Activated CD4-positive, CD25-positive, alpha-beta regulatory T cell treated with anti-CD3 and anti-CD28 coated beads, Interleukin-2, amount 50 U/mL, for 24 hours (primary cell): ENCODE measurements at regions not wholly inside any gene's neighbourhood (a gene's known extent, or its start where the extent isn't known, plus 50 kb on each side); places are given as distances from the start of the nearest gene placed in this dataset.

Source experiments
- ATAC-seq, 2 donors: fragments of 150-1000 bp; cut with Tn5 transposase; one replicate each; pipeline ENCODE4 v1.10.0; 2021; ENCODE audit warnings: mild to moderate bottlenecking in 1 of 2, moderate library complexity in 1 of 2

DNA sequence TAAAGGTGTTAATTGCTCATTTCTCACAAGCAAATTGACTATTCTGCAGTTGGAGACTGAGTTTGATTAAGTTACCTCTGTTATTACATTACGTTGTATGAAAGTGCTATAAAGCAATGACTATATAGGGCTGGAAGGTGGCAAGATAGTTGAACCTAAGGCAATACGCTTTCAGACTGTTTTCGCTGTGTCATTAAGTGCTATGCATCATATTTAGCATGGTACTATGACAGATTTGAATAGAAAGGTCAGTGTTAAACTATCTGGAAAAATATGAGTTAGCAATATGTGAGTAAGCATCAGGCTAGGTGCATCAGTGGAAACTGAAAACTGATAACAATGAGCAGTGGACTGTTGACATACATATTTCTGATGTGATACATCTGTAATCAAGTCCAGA lies 206.0 kb upstream of the ARHGAP24 start:
- no peak for ATAC-seq

DNA sequence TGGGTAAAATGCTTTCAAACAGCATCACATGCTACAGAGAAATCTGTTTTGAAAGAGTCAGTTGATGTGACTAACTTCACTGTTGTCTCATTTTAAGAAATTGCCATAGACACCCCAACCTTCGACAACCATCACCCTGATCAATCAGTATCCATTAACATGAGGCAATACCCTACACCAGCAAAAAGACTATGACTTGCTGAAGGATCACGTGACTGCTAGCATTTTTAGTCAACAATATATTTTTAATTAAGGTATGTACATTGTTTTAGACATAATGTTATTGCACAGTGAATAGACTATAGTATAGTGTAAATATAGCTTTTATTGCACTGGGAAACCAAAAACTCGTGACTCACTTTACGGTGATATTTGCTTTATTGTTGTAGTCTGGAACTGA lies 200.0 kb upstream of the ARHGAP24 start:
- no peak for ATAC-seq

DNA sequence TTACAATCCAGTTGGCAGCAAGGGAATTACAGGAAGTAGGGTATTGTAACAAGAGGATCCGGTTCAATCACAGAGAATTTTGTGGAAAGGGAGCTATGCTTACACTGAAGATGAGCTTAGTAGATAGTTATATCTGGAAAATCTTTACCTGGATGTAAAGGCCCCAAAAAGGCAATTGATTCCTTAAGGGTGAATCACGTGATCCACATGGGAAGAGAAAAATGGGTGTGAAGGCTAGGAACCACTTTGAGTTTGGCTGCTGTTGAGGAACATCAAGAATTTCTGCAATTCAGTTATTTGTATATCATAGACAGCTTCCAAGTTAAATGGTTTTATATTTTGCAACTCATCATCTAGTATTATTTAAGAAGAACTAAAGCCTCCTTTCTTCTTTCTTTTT lies 194.0 kb upstream of the ARHGAP24 start:
- ATAC-seq, result no peak

DNA sequence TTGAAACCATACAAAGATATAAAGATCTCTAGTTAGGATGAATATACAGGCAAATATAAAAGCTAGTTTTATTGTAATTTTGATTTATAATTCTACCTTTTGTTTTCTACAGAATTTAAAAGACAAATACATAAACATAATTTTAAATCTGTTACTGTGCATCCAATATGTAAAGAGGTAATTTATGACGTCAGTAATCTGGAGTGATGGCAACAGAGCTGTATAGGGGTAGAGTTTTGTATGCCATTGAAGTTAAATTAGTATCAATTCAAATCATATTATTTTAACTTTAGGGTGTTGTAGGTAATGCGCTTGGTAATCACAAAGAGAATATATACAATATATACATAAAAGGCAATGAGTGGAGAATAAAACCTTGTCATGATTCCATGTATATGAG lies 183.7 kb upstream of the ARHGAP24 start:
- ATAC-seq, result no peak

DNA sequence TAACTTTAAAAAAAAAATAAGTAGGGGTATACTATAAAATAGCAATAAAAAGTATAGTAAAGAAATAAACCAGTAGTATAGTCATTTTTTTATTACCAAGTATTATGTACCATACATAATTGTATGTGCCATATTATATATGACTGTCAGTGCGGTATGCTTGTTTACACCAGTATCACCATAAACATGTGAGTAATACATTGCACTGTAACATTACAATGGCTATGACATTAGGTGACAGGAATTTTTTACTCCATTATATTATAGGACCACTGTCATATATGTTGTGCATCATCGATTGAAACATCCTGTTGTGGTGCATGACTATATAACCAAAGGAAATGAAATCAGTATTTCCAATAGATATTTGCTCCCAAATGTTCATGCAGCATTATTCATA lies 176.9 kb upstream of the ARHGAP24 start:
- no peak for ATAC-seq

DNA sequence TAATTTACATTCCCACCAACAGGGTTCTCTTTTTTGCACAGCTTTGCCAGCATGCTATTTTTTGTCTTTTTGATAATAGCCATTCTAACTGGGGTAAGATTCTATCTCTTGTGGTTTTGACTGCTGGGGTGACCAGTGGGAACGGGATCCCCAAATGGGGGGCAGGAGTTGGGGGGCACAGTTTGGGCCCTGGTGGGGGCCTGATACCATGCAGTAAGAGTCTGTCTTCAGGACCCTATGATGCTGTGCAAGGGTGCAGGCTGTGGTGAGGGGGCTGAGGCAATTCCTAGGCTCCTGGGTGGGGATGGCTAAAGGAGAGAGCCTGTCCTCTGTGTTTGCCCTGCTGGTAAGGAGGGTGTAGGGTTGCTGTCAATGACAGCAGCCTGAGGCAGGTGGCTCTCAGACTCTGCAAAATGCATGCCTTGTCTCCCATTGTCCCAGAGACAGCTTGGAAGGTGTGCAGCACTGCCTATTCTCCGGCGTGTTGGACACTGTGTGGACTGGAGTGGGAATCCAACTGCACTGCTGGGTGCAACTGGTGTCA lies 172.7 kb upstream of the ARHGAP24 start:
- ATAC-seq, result no peak

DNA sequence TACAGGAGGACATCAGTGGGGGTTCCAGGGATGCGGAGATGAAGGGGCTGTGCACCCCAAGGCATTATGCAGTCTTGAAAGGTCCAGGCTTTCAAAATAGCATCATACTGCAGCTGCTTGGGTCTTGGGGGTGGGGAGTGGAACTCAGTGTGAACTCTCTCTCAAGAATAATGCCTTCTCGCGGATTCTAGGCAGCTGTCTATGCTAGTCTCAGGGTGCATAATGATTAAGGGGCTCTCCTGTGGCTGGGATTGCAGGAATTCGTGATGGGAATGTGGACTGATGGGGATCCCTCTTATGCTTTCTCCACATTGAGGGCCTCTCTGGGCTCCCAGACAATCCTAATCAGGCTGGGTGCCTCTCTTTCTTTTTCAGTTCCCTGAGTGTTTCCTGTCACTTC lies 172.2 kb upstream of the ARHGAP24 start:
- ATAC-seq, result no peak

DNA sequence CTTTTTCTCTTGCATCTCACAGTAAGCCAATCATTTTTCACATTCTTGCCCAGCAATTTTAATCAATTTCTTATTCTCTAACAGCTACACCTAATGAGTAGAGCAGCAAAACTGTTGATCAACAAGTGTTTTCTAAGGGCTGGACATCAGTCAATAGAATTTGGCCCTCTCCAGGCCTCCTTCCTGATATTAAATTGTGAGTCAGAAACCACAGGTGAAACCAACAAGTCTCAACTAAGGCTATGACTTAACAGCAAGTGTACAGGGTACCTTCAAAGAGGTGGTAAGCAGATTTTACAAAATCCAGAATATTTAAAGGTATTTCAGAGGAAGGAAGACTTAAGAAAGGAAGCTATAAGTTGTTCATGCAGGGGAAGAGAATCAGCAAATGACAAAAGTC lies 156.5 kb upstream of the ARHGAP24 start:
- ATAC-seq, result no peak

DNA sequence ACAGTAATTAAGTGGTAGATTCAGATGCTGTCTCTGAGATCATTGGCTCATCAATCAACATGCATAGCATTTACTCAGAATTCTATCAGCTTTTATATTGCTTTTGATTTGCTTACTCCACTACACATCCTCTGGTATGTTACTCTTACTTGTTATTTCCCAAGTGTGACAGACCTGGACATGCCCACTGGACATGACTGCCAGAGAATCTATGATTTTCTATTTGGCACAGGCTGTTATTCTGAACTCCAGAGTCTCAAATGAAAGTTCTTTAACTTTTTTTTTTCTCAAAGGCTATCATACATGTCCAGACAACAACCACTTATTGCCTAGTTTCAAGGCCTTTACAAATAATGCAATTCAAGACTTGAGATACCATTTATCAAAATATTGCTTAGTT lies 116.1 kb upstream of the ARHGAP24 start:
- ATAC-seq, result no peak

DNA sequence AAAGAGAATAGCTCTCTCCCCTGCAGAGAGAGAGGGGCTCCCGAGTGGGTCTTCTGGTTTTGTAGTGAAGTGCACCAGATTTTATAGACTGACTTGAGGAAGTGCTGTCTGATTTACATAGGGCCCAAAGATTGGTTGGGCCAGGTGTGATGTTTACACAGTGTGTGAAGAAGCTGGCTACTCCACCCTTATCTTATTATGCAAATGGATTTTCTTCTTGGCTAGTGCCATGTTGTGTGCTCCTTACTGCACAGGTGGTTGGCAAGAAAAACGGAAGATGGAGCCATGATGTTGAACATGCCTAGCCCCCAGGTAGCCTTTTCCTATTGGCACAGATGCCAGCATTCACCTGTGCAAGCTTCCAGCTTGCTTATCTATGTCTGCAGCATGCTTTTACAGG lies 112.4 kb upstream of the ARHGAP24 start:
- ATAC-seq, result no peak

DNA sequence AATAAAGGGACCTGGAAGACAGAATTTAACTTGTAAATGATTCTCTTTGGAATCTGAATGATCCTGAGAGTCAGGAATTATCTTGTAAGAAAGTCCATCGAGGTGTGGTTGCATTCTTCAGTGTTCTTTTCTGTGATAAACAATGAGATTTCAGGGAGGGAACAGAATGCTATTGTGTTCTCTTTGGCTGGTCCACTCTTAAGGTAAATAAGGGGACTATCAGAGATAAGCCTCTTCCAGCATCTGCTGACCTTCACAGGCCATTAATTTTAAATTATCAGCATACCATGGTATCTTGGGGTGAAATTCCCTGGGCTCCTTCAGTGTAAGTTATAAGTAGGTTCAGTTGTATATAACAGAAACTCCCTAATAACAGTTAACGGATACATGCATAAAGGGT lies 107.1 kb upstream of the ARHGAP24 start:
- ATAC-seq, result no peak

DNA sequence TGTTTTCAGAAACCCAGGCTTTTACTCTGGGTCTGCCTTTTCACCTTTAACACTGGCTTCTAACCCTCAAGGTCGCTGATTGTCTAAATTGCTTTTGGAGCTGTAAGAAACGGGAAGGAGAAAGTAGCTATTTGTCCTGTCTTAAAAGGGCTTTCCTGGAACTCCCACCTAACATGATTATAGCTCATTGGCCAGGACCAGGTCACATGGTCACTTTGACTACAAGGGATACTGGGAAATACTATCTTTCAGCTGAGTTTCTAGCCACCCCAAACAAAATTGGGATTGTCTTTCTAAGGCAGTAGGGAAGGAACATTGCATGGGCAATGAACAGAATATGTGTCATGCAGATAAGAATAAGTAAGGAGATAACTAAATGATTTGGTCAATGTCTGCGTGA lies 106.7 kb upstream of the ARHGAP24 start:
- no peak for ATAC-seq

DNA sequence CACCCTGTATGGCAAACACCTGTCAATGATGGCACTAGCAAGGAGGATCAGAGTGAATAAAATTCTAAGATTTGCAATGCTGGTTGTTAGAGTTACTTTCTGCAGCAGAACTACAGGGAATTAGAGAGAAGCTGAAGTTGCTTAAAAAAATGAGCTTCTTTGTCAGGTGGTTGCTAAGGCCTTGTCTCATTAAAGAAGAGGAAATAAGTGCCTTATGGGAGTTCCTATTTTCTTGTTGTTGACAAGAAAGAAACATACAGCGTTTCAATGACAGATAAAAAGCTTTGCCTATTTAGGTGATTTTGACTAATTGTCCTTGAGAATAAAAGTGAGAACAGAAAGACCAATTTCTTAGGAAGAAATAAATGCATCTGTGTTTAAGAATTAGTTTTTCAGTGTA lies 106.0 kb upstream of the ARHGAP24 start:
- no peak for ATAC-seq

DNA sequence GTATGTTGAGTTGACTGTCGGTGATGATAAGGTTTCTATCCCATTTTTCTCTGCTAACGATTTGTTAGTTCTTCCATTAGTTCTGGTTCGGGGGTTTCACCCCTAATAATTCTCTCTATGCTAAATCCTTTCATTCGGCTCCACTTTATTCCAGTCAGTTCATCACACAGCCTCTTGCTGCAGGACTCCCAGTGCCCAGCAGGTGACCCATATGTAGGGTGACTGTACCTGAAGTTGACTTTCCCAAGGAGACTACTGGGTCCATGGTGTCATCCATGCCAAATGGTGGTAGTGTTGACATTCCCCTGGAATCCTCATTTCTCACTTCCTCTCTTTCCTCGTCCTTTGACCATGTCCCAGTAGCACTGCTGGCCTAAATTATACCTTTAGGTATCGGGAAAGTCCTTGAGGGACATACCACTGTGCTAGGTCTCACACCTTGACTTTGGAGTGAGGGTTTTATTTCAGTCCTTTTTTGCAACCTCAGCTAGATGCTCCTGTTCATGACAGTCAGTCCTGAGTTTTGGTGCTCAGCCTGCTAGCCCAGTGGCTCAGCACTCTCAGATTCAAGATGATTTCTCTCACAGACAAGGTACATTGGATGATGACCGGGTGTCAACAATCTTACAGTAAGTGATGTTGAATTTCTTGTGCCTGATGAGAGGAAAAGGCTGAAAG lies 105.1 kb upstream of the ARHGAP24 start:
- no peak for ATAC-seq

DNA sequence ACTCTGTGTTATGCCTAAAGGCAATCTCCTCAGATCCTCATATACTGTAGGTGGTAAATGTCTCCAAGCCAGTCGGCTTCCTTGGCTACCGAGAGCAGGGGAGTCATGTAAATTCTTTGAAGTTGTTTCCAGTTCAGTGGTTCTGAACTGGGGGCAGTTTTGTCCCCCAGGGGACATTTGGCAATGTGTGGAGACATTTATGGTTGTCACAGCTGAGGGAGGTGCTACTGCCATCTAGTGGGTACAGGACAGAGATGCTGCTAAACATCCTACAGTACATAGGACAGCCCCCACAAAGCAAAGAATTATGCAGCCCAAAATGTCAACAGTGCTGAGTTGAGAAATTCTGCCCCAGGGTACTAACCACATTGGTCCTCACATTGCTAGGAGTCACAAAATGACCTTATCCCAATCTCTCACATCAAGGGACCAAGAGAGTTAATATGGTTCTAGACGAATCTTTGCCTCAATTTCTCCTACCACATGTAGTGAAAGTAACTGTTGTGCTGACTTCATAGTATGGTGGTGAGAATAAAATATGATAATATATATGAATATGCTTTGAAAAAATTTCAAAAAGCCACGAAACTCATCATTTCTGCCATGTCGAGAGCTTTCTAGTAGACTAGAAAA lies 104.4 kb upstream of the ARHGAP24 start:
- ATAC-seq, result no peak

DNA sequence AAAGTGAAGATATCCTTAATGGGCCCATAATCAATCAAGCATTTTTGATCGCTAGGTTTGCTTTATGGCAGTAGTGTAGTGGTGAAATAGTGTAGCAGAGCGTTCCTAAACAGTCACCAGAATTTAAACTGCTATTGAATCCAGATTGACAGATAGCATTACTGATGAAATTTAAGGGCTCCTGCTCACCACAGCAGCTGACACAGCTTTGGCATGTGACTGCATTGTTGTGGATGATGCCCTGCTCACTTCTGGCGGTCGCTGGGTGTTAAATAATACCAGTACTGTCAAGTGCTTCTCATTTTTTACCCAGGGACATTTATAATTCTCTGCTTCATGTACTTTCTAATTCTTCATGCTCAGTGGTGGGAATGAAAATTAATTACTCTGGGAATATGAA lies 102.0 kb upstream of the ARHGAP24 start:
- no peak for ATAC-seq

DNA sequence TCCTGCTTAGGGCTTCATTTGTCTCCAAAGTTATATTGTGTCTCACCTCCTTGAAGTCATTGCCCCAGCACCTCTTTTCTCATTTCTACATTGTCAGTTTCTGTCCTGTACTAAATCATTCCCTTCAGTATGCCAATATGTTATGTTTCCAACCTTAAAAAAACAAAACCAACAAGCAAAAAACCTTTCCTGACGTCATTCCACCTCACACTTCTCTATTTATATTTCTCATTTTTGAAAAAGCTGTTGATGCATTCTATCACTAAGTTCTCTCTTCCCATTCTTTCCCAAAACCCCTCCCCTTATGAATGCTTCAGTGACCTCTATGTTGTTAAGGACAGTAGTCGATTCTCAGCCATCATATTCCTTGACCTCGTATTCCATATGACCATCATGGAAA lies 98.7 kb upstream of the ARHGAP24 start:
- no peak for ATAC-seq

DNA sequence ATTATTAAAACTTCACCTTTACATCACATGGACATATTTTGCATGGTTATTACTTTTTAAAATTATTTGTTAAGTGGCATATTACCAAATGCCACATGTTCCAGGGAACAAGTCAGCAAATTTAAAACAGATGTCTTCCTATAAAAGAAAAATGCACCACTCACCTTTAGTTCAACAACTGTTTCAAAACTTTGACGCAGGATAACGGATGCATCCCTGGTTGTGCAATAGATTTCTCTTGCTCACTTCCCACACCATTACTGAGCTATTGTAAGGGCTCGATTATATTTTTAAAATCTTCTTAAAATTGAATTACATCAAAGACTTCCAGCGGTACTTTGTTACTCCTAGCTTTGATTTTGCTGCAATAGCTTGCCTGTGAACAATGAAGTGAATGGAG lies 93.0 kb upstream of the ARHGAP24 start:
- ATAC-seq, result no peak

DNA sequence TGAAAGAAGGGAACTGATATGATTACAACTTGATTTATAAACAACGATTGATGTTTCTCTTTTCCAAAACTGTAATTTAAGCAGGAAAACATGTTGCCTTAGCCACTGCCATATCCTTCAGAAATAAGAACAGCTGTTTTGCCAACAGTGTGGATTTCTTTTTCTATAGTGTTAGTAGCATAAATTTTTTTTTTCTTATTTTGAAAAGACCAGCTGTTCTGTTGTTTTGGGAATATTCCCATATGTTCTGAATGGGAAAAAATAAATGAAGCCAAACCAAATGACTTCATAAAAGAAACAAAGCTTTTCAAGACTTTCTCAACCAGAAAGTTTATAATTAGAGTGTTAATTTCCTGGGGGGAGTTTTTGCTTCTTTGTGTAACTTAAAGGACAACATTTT lies 83.9 kb upstream of the ARHGAP24 start:
- no peak for ATAC-seq

DNA sequence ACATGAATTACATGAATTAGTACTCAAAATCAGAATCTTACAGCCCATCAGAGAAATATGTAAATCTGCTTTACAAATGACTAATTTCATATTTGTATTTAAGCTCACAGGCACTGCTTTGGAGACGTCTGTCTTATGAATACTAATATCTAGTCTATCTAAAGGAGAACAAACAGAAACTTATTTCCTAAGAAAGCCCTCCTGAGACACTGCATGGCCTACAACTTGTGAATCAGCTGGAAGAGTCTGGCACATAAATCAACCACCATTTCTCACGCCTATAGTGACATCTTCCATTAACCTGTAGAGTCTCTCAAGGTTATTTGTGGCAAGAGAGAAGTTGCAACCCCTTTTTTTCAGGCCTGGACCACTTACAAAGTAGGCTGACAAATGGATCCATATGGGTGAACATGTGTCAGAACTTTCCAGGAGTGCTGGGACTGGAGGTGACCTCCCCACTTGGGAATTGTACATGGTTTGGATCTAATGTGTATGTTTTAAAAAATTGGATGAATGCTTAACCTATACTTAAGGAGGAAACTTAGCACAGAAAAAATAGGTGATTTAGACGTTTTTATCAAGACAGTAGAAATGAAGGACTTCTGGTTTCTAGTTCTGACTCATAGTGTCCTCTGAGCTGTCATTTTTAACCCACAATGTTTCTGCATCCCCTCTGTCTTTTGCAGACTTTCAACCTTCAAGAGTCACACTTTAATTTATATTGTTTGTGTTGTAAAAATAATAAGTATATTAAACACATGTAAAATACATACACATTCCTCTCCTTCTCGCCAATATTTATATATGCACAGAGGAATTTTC lies 83.2 kb upstream of the ARHGAP24 start:
- ATAC-seq, result peak in 1 of 2 donors; percentile 17

DNA sequence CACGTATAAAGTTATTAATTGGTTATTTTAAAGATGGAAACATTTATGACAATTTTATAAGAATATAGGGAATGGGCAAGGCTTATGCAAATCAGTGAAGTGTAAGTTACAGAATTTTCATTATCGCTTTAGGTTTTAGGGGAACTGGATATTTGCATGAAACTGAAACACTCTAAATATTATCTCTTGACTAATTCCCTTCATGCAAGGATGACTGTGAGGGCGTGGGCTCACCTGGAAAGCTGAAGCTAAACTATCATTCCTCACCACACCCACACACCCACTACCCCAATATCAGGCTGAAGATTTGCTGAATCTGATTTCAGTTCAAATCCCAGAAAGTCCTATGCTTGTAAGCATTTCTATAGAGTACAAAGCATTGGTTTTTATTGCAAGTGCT lies 81.7 kb upstream of the ARHGAP24 start:
- peak in 1 of 2 donors; percentile 41 for ATAC-seq

DNA sequence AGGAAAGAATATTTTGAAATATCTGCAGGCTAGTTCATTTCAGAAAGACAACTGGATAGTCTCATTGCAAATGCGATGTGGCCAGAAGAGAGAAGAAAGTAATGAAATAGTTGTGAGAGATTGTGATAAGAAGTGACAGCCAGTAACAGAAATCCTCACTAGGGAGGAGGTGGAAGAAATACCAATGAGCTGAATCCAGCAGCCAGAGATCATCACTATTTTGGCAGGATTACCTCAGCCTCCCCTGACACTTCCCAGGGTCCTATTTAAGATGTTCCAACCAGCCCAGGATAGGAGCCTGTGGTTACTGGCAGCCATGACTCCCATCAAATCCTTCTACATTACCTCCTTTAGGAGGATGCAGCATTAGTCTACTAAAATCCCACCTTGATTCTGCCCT lies 76.7 kb upstream of the ARHGAP24 start:
- ATAC-seq, result no peak

DNA sequence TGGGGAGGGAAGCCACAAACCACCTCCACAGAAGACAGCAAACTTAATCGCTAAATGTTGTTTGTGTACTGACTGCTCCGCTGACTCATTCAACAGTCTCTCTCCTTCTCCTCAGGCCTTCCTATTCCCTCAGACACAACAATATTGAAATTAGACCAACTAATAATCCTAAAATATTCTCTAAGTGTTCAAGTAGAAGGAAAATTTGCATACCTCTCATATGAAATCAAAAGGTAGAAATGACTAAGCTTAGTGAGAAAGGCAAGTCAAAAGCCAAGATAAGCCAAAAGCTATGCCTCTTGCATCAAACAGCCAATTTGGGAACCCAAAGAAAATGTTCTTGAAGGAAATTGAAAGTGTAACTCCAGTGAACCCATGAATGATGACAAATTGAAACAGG lies 75.7 kb upstream of the ARHGAP24 start:
- ATAC-seq, result no peak

DNA sequence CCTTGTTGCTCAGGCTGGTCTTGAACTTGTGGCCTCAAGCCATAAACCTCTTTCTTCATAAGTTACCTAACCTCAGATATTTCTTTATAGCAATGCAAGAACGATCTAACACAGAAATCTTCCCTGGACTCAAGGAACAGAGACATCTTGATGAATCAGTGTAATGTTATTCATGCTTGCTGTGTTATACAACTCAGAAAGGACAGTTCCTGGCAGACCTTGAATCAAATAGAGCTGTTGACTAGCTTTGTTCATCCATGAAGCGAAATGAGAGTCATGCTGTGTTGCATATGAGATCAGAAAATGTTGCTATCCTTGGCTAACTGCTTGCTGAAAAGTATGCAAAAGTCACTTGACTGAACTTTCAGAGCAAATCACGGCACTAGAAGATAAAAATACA lies 72.6 kb upstream of the ARHGAP24 start:
- no peak for ATAC-seq
